ENCODE measurements at regions not wholly inside any gene's neighbourhood (a gene's known extent, or its start where the extent isn't known, plus 50 kb on each side); places are given as distances from the start of the nearest gene placed in this dataset.
"Not testable (repeated sequence)": the region's sequence is repeated elsewhere in the genome, so short reads cannot be mapped to it uniquely, and the experiment has no call there.

DNA sequence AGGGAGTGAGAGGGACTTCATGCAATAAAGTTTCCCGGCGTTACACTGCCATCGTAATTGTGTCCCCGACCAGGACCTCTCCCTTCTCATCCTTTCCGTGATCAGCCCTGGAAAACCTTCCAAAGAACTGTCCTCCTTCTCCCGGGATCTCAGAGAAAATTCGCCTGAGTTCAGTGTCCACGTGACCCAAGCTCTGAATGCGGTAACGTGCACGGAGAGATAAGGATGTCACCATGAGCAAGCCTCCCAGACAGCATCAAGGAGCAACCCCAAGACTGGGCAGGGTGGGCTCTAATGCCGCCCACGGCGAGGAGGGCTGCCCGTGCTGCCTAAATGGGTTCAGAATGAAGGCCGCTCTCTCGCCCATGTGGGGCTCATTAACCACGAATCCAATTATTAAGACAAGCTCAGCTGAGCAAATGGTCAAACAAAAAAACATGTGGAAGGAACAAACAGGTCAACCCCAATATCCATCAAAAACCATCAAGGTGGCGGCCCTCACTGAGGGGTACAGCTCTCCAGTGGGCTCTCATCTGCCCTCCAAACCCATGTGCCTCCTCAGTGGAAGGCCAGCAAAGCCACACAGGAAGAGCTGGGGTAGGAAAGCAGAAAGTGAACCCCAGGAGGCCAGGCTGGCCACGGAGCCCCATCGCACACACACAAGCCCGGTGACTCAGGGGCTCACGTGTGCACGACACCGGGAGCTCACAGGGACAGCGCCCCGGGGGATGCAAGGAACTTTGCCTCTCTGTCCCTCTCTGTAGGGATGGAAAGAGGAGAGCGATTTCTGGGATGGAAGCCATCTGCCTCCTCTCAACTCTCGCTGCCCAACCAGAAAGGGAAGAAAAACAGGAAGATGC, 62.0 kb downstream of the ART5 start:
- TF ChIP-seq, protein P1, sequence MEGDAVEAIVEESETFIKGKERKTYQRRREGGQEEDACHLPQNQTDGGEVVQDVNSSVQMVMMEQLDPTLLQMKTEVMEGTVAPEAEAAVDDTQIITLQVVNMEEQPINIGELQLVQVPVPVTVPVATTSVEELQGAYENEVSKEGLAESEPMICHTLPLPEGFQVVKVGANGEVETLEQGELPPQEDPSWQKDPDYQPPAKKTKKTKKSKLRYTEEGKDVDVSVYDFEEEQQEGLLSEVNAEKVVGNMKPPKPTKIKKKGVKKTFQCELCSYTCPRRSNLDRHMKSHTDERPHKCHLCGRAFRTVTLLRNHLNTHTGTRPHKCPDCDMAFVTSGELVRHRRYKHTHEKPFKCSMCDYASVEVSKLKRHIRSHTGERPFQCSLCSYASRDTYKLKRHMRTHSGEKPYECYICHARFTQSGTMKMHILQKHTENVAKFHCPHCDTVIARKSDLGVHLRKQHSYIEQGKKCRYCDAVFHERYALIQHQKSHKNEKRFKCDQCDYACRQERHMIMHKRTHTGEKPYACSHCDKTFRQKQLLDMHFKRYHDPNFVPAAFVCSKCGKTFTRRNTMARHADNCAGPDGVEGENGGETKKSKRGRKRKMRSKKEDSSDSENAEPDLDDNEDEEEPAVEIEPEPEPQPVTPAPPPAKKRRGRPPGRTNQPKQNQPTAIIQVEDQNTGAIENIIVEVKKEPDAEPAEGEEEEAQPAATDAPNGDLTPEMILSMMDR (IDR thresholded peaks at IDR 0.05 in 8 of 11, conservative IDR thresholded peaks at IDR 0.05 in 3 of 11): not testable (repeated sequence)
- not testable (repeated sequence) for TF ChIP-seq POLR2A (IDR thresholded peaks at IDR 0.05)

Data from spleen (tissue), 7 donors.